ENCODE measurements at regions not wholly inside any gene's neighbourhood (a gene's known extent, or its start where the extent isn't known, plus 50 kb on each side); places are given as distances from the start of the nearest gene placed in this dataset.

DNA sequence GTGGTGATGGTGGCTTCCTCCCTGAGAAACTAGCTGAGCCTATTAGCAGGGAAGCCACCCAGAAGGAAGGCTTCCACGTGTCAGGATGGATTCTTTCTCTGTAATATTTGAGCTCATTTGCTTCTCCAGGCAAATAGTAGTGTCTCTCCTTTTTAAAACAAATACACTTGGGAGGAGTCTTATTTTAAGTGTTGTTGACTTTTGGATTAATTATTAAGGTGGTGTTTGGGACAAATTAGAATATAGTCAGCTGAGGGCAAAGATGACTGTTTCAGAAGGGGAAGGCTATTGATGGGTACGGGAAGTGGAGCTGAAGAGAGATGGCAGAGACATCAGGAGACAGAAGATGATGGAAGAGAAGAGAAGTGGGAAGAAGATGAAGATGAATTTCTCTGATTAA is 119.8 kb upstream of the PHACTR1 start:
- TF ChIP-seq, protein P1, sequence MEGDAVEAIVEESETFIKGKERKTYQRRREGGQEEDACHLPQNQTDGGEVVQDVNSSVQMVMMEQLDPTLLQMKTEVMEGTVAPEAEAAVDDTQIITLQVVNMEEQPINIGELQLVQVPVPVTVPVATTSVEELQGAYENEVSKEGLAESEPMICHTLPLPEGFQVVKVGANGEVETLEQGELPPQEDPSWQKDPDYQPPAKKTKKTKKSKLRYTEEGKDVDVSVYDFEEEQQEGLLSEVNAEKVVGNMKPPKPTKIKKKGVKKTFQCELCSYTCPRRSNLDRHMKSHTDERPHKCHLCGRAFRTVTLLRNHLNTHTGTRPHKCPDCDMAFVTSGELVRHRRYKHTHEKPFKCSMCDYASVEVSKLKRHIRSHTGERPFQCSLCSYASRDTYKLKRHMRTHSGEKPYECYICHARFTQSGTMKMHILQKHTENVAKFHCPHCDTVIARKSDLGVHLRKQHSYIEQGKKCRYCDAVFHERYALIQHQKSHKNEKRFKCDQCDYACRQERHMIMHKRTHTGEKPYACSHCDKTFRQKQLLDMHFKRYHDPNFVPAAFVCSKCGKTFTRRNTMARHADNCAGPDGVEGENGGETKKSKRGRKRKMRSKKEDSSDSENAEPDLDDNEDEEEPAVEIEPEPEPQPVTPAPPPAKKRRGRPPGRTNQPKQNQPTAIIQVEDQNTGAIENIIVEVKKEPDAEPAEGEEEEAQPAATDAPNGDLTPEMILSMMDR (IDR thresholded peaks at IDR 0.05): no peak
- no peak for TF ChIP-seq EZH2 (IDR thresholded peaks at IDR 0.05; ENCODE audit: borderline replicate concordance, insufficient read depth, low read depth, low read length, poor library complexity, severe bottlenecking)
